ENCODE measurements at regions not wholly inside any gene's neighbourhood (a gene's known extent, or its start where the extent isn't known, plus 50 kb on each side); places are given as distances from the start of the nearest gene placed in this dataset.

GRCh38 chr2:6065703-6066102 lies 373.5 kb downstream of the SOX11 start:
- Histone ChIP-seq H3K4ac (replicated peaks; ENCODE audit: insufficient read length, low read depth, low read length) (no peak overlapping the region), H3K27me3 (replicated peaks in 1 of 4; ENCODE audit: control insufficient read depth in 3 of 4, extremely low read depth in 1 of 4, insufficient read depth in 3 of 4, low read length in 3 of 4) (no peaks in the 10 kb centered on the region; a peak in 1 of 7 replicates), H2BK20ac (ENCODE audit: low read length) (no peak overlapping the region), H3K9ac (replicated peaks in 1 of 4; ENCODE audit: extremely low read depth in 1 of 4, low read depth in 3 of 4, low read length in 3 of 4) (no peak overlapping the region), H3K79me2 (ENCODE audit: control insufficient read depth in 1 of 2, insufficient read depth in 2 of 2, low read length in 2 of 2) (no peaks in the 10 kb centered on the region), H3K4me3 (ENCODE audit: extremely low read depth in 1 of 4, insufficient read depth in 2 of 4, low read depth in 3 of 4, low read length in 4 of 4) (no peak overlapping the region), H3K18ac (ENCODE audit: extremely low read depth, low read length) (no peak overlapping the region), H3K4me2 (ENCODE audit: insufficient read depth in 1 of 2, low read depth in 2 of 2, low read length in 2 of 2) (no peak overlapping the region), H3K9me3 (ENCODE audit: insufficient read depth in 2 of 2, low read depth in 1 of 2, low read length in 1 of 2) (no peaks in the 10 kb centered on the region), H3K27ac (ENCODE audit: low read depth, low read length) (no peak overlapping the region), H4K20me1 (replicated peaks in 1 of 2; ENCODE audit: control insufficient read depth in 1 of 2, insufficient read depth in 2 of 2, low read length in 2 of 2) (no peaks in the 10 kb centered on the region), H3K56ac (replicated peaks; ENCODE audit: insufficient read length, low read depth, low read length) (no peak overlapping the region), H2BK120ac (replicated peaks; ENCODE audit: low read depth, low read length) (no peak overlapping the region), H2BK5ac (ENCODE audit: low read depth, low read length) (no peak overlapping the region), H3K14ac (ENCODE audit: insufficient read length) (no peak overlapping the region), H2BK15ac (ENCODE audit: low read length) (no peak overlapping the region), H3K36me3 (ENCODE audit: control insufficient read depth in 2 of 4, insufficient read depth in 4 of 4, low read length in 3 of 4) (no peaks in the 10 kb centered on the region), H3K4me1 (replicated peaks in 1 of 4; ENCODE audit: control insufficient read depth in 3 of 4, insufficient read depth in 4 of 4, low read length in 3 of 4) (peaks cover 3 to 13% (median 9%) of the 10 kb centered on the region in 4 experiments; a peak in 3 of 7 replicates), H3K79me1 (ENCODE audit: low read depth, low read length) (no peaks in the 10 kb centered on the region), H4K5ac (ENCODE audit: insufficient read length, low read depth, low read length) (no peak overlapping the region), H2BK12ac (ENCODE audit: low read depth, low read length) (no peak overlapping the region), H2AK5ac (ENCODE audit: low read depth, low read length) (no peak overlapping the region), H3K23me2 (ENCODE audit: low read depth, low read length) (no peaks in the 10 kb centered on the region; the same call in 1 of the 2 replicates), H3K23ac (ENCODE audit: insufficient read length) (no peak overlapping the region), H2AFZ (ENCODE audit: low read length) (no peak overlapping the region), H4K91ac (replicated peaks; ENCODE audit: insufficient read length, low read length) (no peak overlapping the region), H4K8ac (ENCODE audit: extremely low read depth, insufficient read depth, low read length) (no peak overlapping the region)
- DNase-seq (ENCODE audit: low read depth in 1 of 2, low spot score in 2 of 2), result no peak
- FAIRE-seq, result no peak
- POLR2A ChIA-PET (ENCODE audit: partially characterized antibody), result no interaction called here
- CTCF ChIA-PET (ENCODE audit: partially characterized antibody), result interaction anchor here (1.8 kb wide), 1 partner anchor 14 kb away, joined by 4 read pairs; no protein-coding TSS in a partner anchor
- 94% methylated on average over 3 of the region's 3 CpGs; no CpG with 5 or more reads in 1 of the 2 experiments for WGBS, 2 experiments (ENCODE audit: extremely low coverage in 1 of 2, insufficient coverage in 1 of 2, insufficient read length in 1 of 2, insufficient replicate concordance in 2 of 2, low coverage in 1 of 2, low lambda C conversion rate in 2 of 2, missing lambda C conversion rate in 1 of 2)
- TF ChIP-seq TAF1 (IDR thresholded peaks at IDR 0.05; ENCODE audit: low read depth, low read length) (no peak), SP2 (IDR thresholded peaks at IDR 0.05; ENCODE audit: low read length) (no peak), BRCA1 (IDR thresholded peaks at IDR 0.05; ENCODE audit: low read depth, low read length) (no peak), GTF2F1 (IDR thresholded peaks at IDR 0.05; ENCODE audit: borderline replicate concordance, low read depth, low read length) (no peak), KDM1A (IDR thresholded peaks at IDR 0.05; ENCODE audit: borderline replicate concordance, low read length) (no peak), CTCF (IDR thresholded peaks at IDR 0.05; ENCODE audit: control extremely low read depth in 1 of 3, insufficient read depth in 1 of 3, low read depth in 1 of 3, low read length in 3 of 3) (no peak), USF2 (IDR thresholded peaks at IDR 0.05; ENCODE audit: low read length) (no peak)

All from H1 (cell line).